NCI-H748 (cell line): ENCODE measurements at regions not wholly inside any gene's neighbourhood (a gene's known extent, or its start where the extent isn't known, plus 50 kb on each side); places are given as distances from the start of the nearest gene placed in this dataset.
"Not testable (repeated sequence)": the region's sequence is repeated elsewhere in the genome, so short reads cannot be mapped to it uniquely, and the experiment has no call there.

Source experiments
- DNase-seq: peaks from one replicate; lab custom pipeline; 2025; ENCODE audit not compliant: unreplicated experiment; lab: John Stamatoyannopoulos, UW

DNA sequence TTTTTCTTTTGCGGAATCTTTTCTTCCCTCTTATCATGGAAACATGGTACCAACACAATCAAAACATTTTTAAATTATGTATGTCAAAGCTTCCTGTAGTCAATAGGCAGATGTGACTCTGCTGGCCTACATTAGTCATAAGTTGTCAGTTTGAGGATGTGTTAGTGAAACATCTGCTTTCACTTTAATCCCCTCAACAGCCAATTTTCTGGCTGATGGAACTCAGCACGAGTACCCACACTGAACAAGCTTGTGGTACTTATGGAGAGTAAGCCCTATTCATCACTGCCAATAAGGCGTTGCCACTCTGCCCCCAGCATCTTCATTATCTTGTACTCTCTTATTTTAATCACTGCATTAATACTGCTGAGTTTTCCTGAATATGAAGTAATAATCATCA, 1034.4 kb downstream of the CDH9 start:
- no peak for DNase-seq

GRCh38 chr5:25995209-25995608, 1043.2 kb downstream of the CDH9 start:
- no peak for DNase-seq

DNA sequence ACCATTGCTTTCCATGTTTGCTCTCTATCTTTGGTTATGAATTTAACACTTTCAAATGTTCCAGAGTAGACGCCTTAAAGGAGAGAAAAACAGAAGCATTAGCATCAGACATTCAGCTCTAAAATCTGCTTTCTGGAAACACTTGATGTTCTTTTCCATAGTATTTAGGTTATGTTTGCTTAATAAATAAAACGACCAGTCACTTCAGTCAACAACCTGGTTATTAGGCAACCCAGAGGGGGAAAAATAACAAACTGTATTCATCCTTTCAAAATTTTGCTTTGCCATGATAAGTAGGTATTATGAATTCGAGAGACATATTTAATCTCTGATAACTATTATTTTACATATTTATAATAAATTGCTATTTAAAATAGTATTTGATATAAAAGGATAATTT, 1044.7 kb downstream of the CDH9 start:
- DNase-seq, result no peak

- DNase-seq, result no peak
Measured at GRCh38 chr5:25991639-25992038, 1046.7 kb downstream of the CDH9 start.

DNA sequence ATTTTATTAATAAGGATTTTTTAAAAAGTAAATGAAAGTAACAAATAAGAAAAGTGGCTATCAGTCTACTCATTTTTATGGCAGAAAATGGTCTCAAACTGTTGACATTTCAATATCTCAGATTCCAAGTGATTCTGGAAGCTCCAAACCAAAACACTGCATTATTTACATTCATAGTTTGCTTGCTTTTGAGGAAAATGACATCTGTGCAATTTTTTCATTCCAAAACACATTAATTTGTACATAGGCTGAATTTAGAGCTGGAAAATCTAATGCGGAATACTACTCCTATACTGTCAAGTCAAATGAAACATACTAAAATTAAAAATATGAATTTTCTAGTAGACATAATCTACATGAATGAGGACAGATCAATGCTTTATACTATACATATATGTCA, 1047.6 kb downstream of the CDH9 start:
- DNase-seq, result no peak

DNA sequence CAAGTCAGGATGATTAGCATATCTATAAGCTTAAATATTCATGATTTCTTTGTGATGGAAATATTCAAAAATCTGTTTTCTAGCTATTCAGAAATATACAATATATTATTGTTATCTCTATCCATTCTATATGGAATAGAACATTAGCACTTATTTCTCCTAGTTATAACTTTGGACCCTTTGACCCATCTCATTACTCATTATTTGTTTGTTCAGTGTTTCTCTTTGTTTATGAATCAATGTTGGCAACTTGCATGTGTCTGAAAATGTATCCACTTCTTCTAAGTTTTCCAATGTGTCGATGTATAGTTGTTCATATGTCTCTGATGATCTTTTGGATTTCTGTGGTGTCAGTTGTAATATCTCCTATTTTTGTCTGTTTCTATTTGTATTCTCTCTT, 1059.3 kb downstream of the CDH9 start:
- DNase-seq, result no peak

DNA sequence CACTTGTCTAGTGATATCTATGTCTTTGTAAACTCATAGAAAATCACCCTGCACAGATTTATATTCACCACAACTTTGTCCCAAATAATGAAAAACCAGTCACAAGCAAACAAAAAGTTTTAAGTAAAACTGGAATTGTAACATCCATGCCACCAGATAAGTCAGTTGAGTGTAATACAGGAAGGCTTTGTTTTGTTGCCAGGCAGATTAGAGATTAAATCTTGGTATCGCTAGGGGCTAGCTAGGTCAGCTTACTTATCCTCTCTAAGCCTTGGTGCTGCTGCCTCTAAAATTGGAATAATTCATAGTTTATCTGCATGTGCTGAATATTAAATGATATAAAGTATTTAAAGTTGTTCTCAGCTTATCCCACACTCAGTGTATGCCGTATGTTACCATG, 1062.5 kb downstream of the CDH9 start:
- no peak for DNase-seq

DNA sequence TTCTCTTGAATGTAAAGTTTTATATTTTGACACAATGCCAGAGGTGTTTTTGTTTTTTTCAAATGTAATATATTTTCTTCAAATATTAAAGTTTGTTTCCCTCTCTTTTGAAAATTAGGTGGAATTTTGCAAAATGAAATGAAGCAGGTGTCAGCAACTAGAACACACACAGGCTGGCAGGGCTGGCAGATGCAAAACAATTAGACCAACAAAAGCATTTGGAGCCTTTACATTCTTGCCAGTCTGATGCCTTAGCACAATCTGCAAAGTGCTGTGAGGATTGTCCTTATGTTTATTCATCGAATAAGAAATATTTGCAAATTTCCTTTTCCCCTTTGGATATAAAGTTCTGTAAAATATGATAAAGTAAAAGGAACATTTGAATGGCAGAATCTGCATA, 1063.9 kb downstream of the CDH9 start:
- DNase-seq, result peak; percentile 27

DNA sequence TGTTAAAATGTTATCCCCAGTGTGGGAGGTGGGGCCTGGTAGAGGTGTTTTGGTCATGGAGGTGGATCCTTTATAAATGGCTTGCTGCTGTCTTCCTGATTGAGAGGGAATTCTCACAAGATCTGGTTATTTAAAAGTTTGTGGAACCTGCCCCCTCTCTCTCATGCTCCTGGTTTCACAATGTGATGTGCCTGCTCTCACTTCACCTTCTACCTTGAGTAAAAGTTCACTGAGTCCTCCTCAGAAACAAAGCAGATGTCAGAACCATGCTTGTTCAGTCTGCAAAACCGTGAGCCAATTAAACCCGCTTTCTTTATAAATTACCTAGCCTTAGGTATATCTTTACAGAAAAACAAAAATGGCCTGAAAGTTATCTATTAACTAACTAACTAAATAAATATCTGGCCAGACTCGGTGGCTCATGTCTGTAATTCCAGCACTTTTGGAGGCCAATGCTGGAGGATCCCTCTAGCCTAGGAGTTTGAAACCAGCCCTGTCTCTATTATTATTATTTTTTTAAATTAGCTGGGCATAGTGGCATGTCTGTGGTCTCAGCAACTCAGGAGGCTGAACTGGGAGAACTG, 1067.4 kb downstream of the CDH9 start:
- no peak for DNase-seq

GRCh38 chr5:25969042-25969441, 1069.3 kb downstream of the CDH9 start:
- not testable (repeated sequence) for DNase-seq

- no peak for DNase-seq
Measured at GRCh38 chr5:25964009-25964372, 1074.4 kb downstream of the CDH9 start.

- no peak for DNase-seq
Measured at GRCh38 chr5:25963251-25964008, 1075.0 kb downstream of the CDH9 start.

DNA sequence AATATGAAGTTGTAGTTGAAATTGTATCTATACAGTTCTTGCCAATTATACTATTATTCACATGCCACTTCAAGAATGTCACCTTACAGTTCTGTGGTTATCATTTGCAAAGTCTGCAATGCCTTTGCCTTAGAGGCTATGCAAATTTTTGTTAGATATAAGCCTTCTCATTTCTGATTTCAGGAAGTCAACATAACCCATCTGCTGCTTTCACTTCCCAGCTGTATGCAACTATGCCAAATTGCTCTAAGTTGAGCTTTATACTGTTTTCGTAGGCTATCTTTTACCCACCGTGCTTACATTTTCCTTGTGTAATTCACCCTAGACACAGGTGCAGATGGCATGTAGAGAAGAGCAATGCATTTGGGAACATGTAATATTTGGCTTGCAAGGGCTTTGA, 1083.0 kb downstream of the CDH9 start:
- no peak for DNase-seq

DNA sequence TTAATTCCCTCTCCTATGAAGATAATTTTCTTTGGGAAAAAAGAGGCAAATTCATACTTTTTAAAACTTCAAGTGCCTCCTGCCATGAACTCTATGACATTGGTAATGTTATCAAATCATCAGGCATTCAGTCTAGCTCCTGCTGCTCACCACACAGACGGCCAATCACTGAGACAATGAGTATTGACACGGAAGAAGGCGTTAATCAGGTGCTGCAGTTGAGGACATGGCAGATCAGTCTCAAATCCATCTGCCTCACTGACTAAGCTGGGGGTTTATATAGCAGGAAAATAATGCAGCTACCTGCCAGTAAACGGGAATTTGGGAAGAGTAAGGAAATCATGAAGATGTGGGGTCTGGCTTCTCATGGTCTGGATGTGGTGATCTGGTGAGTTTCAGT, 1087.7 kb downstream of the CDH9 start:
- DNase-seq, result no peak

- DNase-seq, result peak; percentile 33
Measured at GRCh38 chr5:25948278-25948677, 1090.1 kb downstream of the CDH9 start.

GRCh38 chr5:25944786-25945185, 1093.6 kb downstream of the CDH9 start:
- no peak for DNase-seq

- DNase-seq, result no peak
Measured at GRCh38 chr5:25909163-25909562, 1129.2 kb downstream of the CDH9 start.

DNA sequence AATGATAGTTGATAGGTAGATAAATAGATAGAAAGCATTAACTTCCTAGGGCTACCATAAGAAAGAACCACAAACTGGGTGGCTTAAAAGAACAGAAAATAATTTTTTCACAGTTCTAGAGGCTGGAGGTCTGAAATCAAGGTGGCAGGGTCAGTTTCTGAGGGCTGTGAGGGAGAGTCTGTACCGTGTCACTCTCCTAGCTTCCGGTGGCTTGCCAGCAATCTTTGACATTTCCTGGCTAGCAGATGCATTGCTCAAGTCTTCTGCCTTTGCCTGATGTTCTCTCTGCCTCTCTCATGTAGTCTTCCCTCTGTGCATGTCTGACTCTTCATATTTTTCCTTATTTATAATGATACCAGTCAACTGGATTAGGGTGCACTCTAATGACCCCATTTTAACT, 1132.7 kb downstream of the CDH9 start:
- DNase-seq, result no peak

DNA sequence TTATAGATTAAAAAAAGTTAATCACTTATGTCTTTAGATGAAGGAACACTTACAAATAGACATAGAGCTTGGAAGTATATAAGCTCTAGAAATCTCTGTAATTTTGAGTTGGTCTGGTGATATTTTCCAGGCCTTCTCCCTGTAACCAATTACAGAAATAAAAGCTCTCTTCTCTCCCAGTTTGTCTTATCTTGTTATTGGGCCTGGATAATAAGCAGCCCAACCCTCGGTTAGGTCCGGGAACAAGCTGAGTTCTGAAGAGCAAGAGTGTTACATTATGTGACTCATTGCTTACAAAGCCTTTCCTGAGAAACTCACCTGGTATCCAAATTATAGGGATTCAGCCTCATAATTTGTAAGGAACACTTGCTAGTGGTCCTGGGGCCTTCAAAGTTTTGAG, 1146.2 kb downstream of the CDH9 start:
- no peak for DNase-seq

GRCh38 chr5:25891691-25892090, 1146.7 kb downstream of the CDH9 start:
- no peak for DNase-seq

DNA sequence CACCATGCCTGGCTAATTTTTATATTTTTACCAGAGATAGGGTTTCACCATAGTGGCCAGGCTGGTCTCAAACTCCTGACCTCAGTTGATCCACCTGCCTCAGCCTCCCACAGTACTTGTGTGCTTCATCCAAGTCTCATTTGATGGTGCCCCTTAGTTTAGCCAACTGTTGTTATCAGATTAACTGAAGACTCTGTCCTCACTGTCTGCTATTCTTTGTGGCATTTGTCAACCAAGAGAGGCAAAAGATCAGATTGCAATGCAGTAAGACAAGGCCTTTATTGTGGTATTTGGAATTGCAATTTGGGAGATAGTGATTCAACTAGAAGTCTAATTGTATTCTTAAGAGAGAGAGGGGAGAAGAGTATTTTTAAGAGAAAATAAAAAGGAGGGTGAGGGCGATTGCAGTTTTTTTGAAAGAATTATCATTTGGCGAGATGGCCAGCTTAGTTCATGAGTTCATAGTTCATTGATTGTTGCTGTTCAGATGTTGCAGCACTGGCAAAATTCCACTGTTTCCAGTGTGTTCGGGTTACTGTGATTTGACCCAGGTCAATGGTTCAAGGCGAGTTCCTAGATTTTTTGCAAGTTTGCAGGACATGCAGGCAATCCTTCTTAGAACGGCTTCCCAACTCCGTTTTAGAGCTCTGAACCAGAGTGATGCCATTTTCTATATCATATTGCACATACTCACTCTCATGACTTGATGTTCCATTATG, 1156.9 kb downstream of the CDH9 start:
- no peak for DNase-seq

- DNase-seq, result no peak
Measured at GRCh38 chr5:25863811-25864210, 1174.6 kb downstream of the CDH9 start.
